SK-N-SH (cell line): ENCODE measurements at regions not wholly inside any gene's neighbourhood (a gene's known extent, or its start where the extent isn't known, plus 50 kb on each side); places are given as distances from the start of the nearest gene placed in this dataset.

ENCODE experiments used
- CTCF ChIA-PET: fragments of 300-600, 350-600 bp; formaldehyde crosslinking; extraction: SDS; loops from one replicate; lab custom pipeline; 2021; lab: Yijun Ruan, JAX
- POLR2A ChIA-PET: fragments of 350-600 bp; sonication (Branson Sonifier 250); formaldehyde crosslinking; extraction: SDS; loops from one replicate; lab custom pipeline; 2020; ENCODE audit warnings: antibody characterized with exemption, inconsistent platforms; lab: Yijun Ruan, JAX
- DNase-seq: peaks from one replicate; pipeline ENCODE4 v3.0.0; 2012
- H2AFZ ChIP-seq: fragments of 200-600 bp; sonication (generic); 2 replicates; pipeline ENCODE4 v1.8.1; 2016; ENCODE audit warnings: antibody characterized with exemption, mild to moderate bottlenecking, low read depth
- H3F3A ChIP-seq: fragments of 200-600 bp; sonication (generic); replicated peaks from 2 replicates; pipeline ENCODE3; 2016; ENCODE audit warnings: antibody characterized with exemption, mild to moderate bottlenecking; ENCODE audit not compliant: insufficient read depth
- H3K27ac ChIP-seq, 2 experiments: fragments of 200-500 bp in 1 of 2; fragments of 200-600 bp in 1 of 2; sonication (Bioruptor generic) in 1 of 2; sonication (generic), shearing (Covaris generic) in 1 of 2; 2 replicates each; pipeline versions ENCODE4 v1.5.1 to v1.6.1; 2014 to 2016; ENCODE audit warnings: low read depth in 2 of 2, inconsistent platforms in 1 of 2, low read length in 1 of 2, mild to moderate bottlenecking in 1 of 2, mixed read lengths in 1 of 2
- H3K27me3 ChIP-seq: fragments of 200-600 bp; sonication (generic), shearing (Covaris generic); 2 replicates; pipeline ENCODE4 v1.6.1; 2016; ENCODE audit warnings: mixed run types; ENCODE audit not compliant: insufficient read depth
- H3K36me3 ChIP-seq, 2 experiments: fragments of 200-500 bp in 1 of 2; fragments of 200-600 bp in 1 of 2; sonication (Bioruptor generic) in 1 of 2; sonication (generic) in 1 of 2; replicated peaks in 1 of 2; 2 replicates each; pipeline versions ENCODE3 to v1.5.1; 2014 to 2016; ENCODE audit warnings: low read length in 1 of 2, mild to moderate bottlenecking in 1 of 2; ENCODE audit not compliant: insufficient read depth in 2 of 2, control insufficient read depth in 1 of 2
- H3K4me1 ChIP-seq, 2 experiments: fragments of 200-500 bp in 1 of 2; fragments of 200-600 bp in 1 of 2; sonication (Bioruptor generic) in 1 of 2; sonication (generic), shearing (Covaris generic) in 1 of 2; 2 replicates each; pipeline versions ENCODE4 v1.5.1 to v1.6.1; 2014 to 2016; ENCODE audit warnings: low read depth in 1 of 2, low read length in 1 of 2, mixed run types in 1 of 2; ENCODE audit not compliant: insufficient read depth in 2 of 2, control insufficient read depth in 1 of 2
- H3K4me2 ChIP-seq: fragments of 200-600 bp; sonication (generic), shearing (Covaris generic); 2 replicates; pipeline ENCODE4 v1.6.1; 2017; ENCODE audit warnings: mixed run types
- H3K4me3 ChIP-seq, 2 experiments: fragments of 200-500 bp in 1 of 2; fragments of 200-600 bp in 1 of 2; sonication (Bioruptor generic) in 1 of 2; sonication (generic), shearing (Covaris generic) in 1 of 2; 2 replicates each; pipeline versions ENCODE4 v1.5.1 to v1.8.1; 2014 to 2016; ENCODE audit warnings: low read depth in 2 of 2, inconsistent platforms in 1 of 2, low read length in 1 of 2, mild to moderate bottlenecking in 1 of 2, mixed read lengths in 1 of 2, moderate library complexity in 1 of 2
- H3K79me2 ChIP-seq: fragments of 200-600 bp; sonication (generic); 2 replicates; pipeline ENCODE4 v1.8.1; 2017; ENCODE audit warnings: mild to moderate bottlenecking; ENCODE audit not compliant: insufficient read depth
- H3K9ac ChIP-seq: fragments of 200-600 bp; sonication (generic); 2 replicates; pipeline ENCODE4 v1.6.1; 2017; ENCODE audit warnings: mixed run types
- H3K9me2 ChIP-seq: fragments of 200-600 bp; sonication (generic); 2 replicates; pipeline ENCODE4 v1.6.1; 2017; ENCODE audit warnings: mixed run types
- H3K9me3 ChIP-seq: fragments of 200-600 bp; sonication (generic); 2 replicates; pipeline ENCODE4 v1.6.1; 2017; ENCODE audit warnings: mixed run types, mild to moderate bottlenecking, moderate library complexity
- H4K20me1 ChIP-seq: fragments of 200-600 bp; sonication (generic); 2 replicates; pipeline ENCODE4 v1.6.1; 2017; ENCODE audit warnings: mild to moderate bottlenecking, mixed run types; ENCODE audit not compliant: insufficient read depth
- FOSL2 ChIP-seq: IDR thresholded peaks from 2 replicates; pipeline ENCODE4 v1.4.0; 2012; ENCODE audit warnings: low read depth, mild to moderate bottlenecking, moderate library complexity, borderline replicate concordance
- GABPA ChIP-seq: IDR thresholded peaks from 2 replicates; pipeline ENCODE4 v1.4.0; 2012; ENCODE audit warnings: low read depth, mild to moderate bottlenecking
- IRF3 ChIP-seq: fragments of 150-350 bp; IDR thresholded peaks from 2 replicates; pipeline ENCODE4 v1.6.1; 2016; ENCODE audit warnings: mild to moderate bottlenecking, low read depth, low read length
- MAX ChIP-seq: IDR thresholded peaks from 2 replicates; pipeline ENCODE4 v1.4.0; 2012; ENCODE audit warnings: low read depth
- MEF2A ChIP-seq: IDR thresholded peaks from 2 replicates; pipeline ENCODE4 v1.4.0; 2012; ENCODE audit warnings: low read depth, borderline replicate concordance
- NFIC ChIP-seq: IDR thresholded peaks from 2 replicates; pipeline ENCODE4 v1.4.0; 2012; ENCODE audit warnings: borderline replicate concordance
- PBX3 ChIP-seq: IDR thresholded peaks from 2 replicates; pipeline ENCODE4; 2012
- RAD21 ChIP-seq: IDR thresholded peaks from 2 replicates; pipeline ENCODE4 v1.6.1; 2012; ENCODE audit warnings: mild to moderate bottlenecking, low read length
- RXRA ChIP-seq: IDR thresholded peaks from 2 replicates; pipeline ENCODE4 v1.4.0; 2012; ENCODE audit warnings: low read depth, mild to moderate bottlenecking, borderline replicate concordance
- SIN3A ChIP-seq: IDR thresholded peaks from 2 replicates; pipeline ENCODE4 v1.6.1; 2012; ENCODE audit warnings: low read depth, mild to moderate bottlenecking, low read length, moderate library complexity, borderline replicate concordance
- USF1 ChIP-seq: IDR thresholded peaks from 2 replicates; pipeline ENCODE4 v1.4.0; 2012; ENCODE audit warnings: low read depth, borderline replicate concordance
- USF2 ChIP-seq: fragments of 150-350 bp; IDR thresholded peaks from 2 replicates; pipeline ENCODE4 v1.6.1; 2017; ENCODE audit warnings: antibody characterized with exemption, low read length, low read depth, borderline replicate concordance
- WGBS: methylation state at CpG from one replicate; pipeline ENCODE4 v1.1.6; 2017; ENCODE audit warnings: low lambda C conversion rate; 5-methylcytosine and 5-hydroxymethylcytosine counted together

GRCh38 chr17:71325117-71325516 is 795.7 kb upstream of the SOX9 start:
- Histone ChIP-seq H4K20me1 (no peaks in the 10 kb centered on the region), H3K79me2 (no peaks in the 10 kb centered on the region), H3K27me3 (no peaks in the 10 kb centered on the region), H3K27ac (no peak overlapping the region), H3K36me3 (no peaks in the 10 kb centered on the region), H3K9me3 (no peaks in the 10 kb centered on the region), H3K4me3 (no peak overlapping the region), H3K4me1 (peaks cover 0 to 4% of the 10 kb centered on the region in 2 experiments; a peak in 2 of 4 replicates), H3K4me2 (no peak overlapping the region), H2AFZ (no peak overlapping the region), H3F3A (peaks cover 16% of the 10 kb centered on the region), H3K9ac (no peak overlapping the region), H3K9me2 (no peaks in the 10 kb centered on the region)
- CTCF ChIA-PET: no interaction called here
- POLR2A ChIA-PET: no interaction called here
- WGBS: 32% methylated on average over 1 of the region's 1 CpG
- no peak for DNase-seq
- TF ChIP-seq IRF3 (no peak), NFIC (no peak), USF2 (no peak), USF1 (no peak), RXRA (no peak), SIN3A (no peak), MAX (no peak), MEF2A (no peak), RAD21 (no peak), FOSL2 (no peak)

- CTCF ChIA-PET: no interaction called here
These were observed 794.9 kb upstream of the SOX9 start for GRCh38 chr17:71325886-71326285.

More at GRCh38 chr17:71325886-71326285, 794.9 kb upstream of the SOX9 start:
- Histone ChIP-seq H3K79me2 (no peaks in the 10 kb centered on the region), H3K36me3 (no peaks in the 10 kb centered on the region), H3K4me2 (no peak overlapping the region), H4K20me1 (no peaks in the 10 kb centered on the region)
- WGBS: 78% methylated on average over 3 of the region's 3 CpGs
- no peak for TF ChIP-seq PBX3
- TF ChIP-seq GABPA: no peak
- TF ChIP-seq, all 33 proteins: peak for 0
- Histone ChIP-seq H3K27me3 (no peaks in the 10 kb centered on the region), H3K4me3 (no peak overlapping the region), H3K9me3 (no peaks in the 10 kb centered on the region), H3F3A (peaks cover 16% of the 10 kb centered on the region), H3K4me1 (peaks cover 0 to 4% of the 10 kb centered on the region in 2 experiments; a peak in 2 of 4 replicates), H3K9ac (no peak overlapping the region), H3K27ac (no peak overlapping the region), H2AFZ (no peak overlapping the region), H3K9me2 (no peaks in the 10 kb centered on the region)
- POLR2A ChIA-PET: no interaction called here
- no peak for DNase-seq
